Naive B cell (primary cell): ENCODE measurements at regions not wholly inside any gene's neighbourhood (a gene's known extent, or its start where the extent isn't known, plus 50 kb on each side); places are given as distances from the start of the nearest gene placed in this dataset.

ENCODE experiments used
- ATAC-seq, 2 donors: fragments of 150-1000 bp; cut with Tn5 transposase; 2 replicates each; pipeline ENCODE4 v1.10.0; 2021; ENCODE audit warnings: low read depth in 2 of 2, mild to moderate bottlenecking in 2 of 2, moderate library complexity in 2 of 2
- DNase-seq: peaks from one replicate; pipeline ENCODE4 v3.0.0; 2022
- H3K27ac Mint-ChIP-seq, 6 donors: one replicate each; pipeline ENCODE4 v1.8.0; 2020 to 2022; ENCODE audit warnings: mild to moderate bottlenecking in 6 of 6, mixed read lengths in 6 of 6, moderate library complexity in 5 of 6, inconsistent platforms in 2 of 6
- H3K27me3 Mint-ChIP-seq, 3 donors: one replicate each; pipeline ENCODE4 v1.8.0; 2021 to 2022; ENCODE audit warnings: mixed read lengths in 3 of 3, mild to moderate bottlenecking in 1 of 3
- H3K36me3 Mint-ChIP-seq, 2 donors: one replicate each; pipeline ENCODE4 v1.8.0; 2020 to 2022; ENCODE audit warnings: mixed read lengths in 2 of 2, inconsistent platforms in 1 of 2, mild to moderate bottlenecking in 1 of 2
- H3K4me1 Mint-ChIP-seq, 3 donors: one replicate each; pipeline ENCODE4 v1.8.0; 2020 to 2022; ENCODE audit warnings: mixed read lengths in 3 of 3, inconsistent platforms in 1 of 3, mild to moderate bottlenecking in 1 of 3, moderate library complexity in 1 of 3
- H3K4me3 Mint-ChIP-seq, 8 donors: one replicate each; pipeline ENCODE4 v1.8.0; 2020 to 2022; ENCODE audit warnings: mild to moderate bottlenecking in 8 of 8, mixed read lengths in 8 of 8, moderate library complexity in 8 of 8, inconsistent platforms in 2 of 8
- H3K9me3 Mint-ChIP-seq, 7 donors: one replicate each; pipeline ENCODE4 v1.8.0; 2020 to 2022; ENCODE audit warnings: mixed read lengths in 7 of 7, mild to moderate bottlenecking in 5 of 7, inconsistent platforms in 2 of 7, moderate library complexity in 1 of 7

- DNase-seq (no peak), ATAC-seq (no peak)
- Mint-ChIP-seq H3K4me3 (no peak overlapping the region), H3K4me1 (no peaks in the 10 kb centered on the region), H3K27me3 (no peaks in the 10 kb centered on the region), H3K36me3 (no peaks in the 10 kb centered on the region), H3K27ac (no peak overlapping the region), H3K9me3 (peaks cover 0 to 9% (median 5%) of the 10 kb centered on the region in 7 donors)
Measured at GRCh38 chr11:92138296-92138695, 86.3 kb upstream of the FAT3 start.

DNA sequence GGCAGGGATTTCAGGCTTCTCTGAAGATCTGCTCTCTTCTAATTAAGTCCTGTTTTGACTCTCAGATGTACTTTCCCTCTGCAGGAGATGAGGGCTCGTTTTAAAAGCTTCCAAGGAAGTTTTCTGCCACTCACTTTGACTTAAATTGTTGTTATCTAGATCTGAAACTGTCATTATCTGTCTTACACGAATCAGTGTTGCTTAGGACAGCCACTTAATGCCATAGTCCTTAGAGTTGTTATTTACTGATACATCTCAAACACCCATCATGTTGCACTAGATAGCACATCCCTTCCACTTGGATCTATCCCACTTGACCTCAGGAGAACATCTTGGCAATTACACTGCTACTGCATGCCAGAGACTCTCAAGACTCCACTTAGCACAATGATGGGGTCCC, 86.9 kb upstream of the FAT3 start:
- no peaks in the 10 kb centered on the region for H3K27me3 Mint-ChIP-seq
- H3K4me1 Mint-ChIP-seq = no peaks in the 10 kb centered on the region
- H3K4me3 Mint-ChIP-seq = no peak overlapping the region
- DNase-seq (no peak), ATAC-seq (no peak)
- no peak overlapping the region for H3K27ac Mint-ChIP-seq
- H3K36me3 Mint-ChIP-seq = no peaks in the 10 kb centered on the region
- peaks cover 0 to 8% (median 5%) of the 10 kb centered on the region in 7 donors for H3K9me3 Mint-ChIP-seq

DNA sequence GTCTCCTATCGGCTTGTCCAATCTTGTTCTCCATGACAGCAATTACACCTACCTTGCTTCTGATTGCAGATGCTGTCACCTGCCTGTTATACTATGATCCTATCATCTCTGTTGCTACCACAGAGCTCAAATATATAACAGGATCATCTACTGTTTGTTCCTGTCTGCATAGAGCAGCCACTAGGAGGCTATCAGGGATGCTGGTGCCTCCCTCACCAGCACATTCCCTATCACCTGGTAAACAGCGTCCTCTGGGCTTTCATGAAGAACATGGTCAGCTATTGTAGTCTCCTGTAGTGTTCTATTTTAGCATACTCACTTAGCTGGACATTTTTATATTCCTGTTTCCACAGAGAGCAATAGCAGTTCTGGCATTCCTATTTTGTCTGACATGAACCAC, 87.8 kb upstream of the FAT3 start:
- no peak overlapping the region for H3K27ac Mint-ChIP-seq
- H3K9me3 Mint-ChIP-seq = peaks cover 0 to 10% (median 5%) of the 10 kb centered on the region in 7 donors
- no peaks in the 10 kb centered on the region for H3K27me3 Mint-ChIP-seq
- no peaks in the 10 kb centered on the region for H3K4me1 Mint-ChIP-seq
- no peak for DNase-seq
- H3K36me3 Mint-ChIP-seq = no peaks in the 10 kb centered on the region
- ATAC-seq = no peak
- H3K4me3 Mint-ChIP-seq = no peak overlapping the region

GRCh38 chr11:92131289-92131865, 93.2 kb upstream of the FAT3 start:
- DNase-seq (no peak), ATAC-seq (no peak)
- Mint-ChIP-seq H3K9me3 (peaks cover 0 to 10% (median 8%) of the 10 kb centered on the region in 7 donors), H3K4me1 (no peaks in the 10 kb centered on the region), H3K27me3 (no peaks in the 10 kb centered on the region), H3K36me3 (no peaks in the 10 kb centered on the region), H3K4me3 (no peak overlapping the region), H3K27ac (no peak overlapping the region)

DNA sequence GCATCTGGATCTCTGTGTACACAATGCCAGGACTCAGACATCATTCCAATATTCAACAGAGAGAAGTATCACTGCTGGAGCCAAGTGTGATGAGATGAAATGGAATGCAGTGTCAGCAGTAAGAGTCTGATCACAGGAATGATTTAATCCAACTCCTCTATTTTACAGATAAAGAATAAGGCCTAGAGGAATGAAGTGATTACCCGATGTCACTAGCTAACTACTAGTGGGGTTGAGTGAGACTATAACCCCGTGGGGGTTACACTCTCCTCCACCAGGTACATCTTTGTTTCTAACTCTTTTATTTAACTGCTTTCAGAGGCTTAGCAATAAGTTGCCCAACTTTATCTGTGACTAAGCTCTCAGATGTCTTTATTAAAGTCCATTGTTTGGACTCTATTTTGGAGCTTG, 94.2 kb upstream of the FAT3 start:
- no peak overlapping the region for H3K4me3 Mint-ChIP-seq
- no peak overlapping the region for H3K27ac Mint-ChIP-seq
- no peaks in the 10 kb centered on the region for H3K4me1 Mint-ChIP-seq
- no peak for ATAC-seq
- H3K27me3 Mint-ChIP-seq = no peaks in the 10 kb centered on the region
- no peaks in the 10 kb centered on the region for H3K36me3 Mint-ChIP-seq
- no peak for DNase-seq
- peaks cover 0 to 10% (median 8%) of the 10 kb centered on the region in 7 donors for H3K9me3 Mint-ChIP-seq

DNA sequence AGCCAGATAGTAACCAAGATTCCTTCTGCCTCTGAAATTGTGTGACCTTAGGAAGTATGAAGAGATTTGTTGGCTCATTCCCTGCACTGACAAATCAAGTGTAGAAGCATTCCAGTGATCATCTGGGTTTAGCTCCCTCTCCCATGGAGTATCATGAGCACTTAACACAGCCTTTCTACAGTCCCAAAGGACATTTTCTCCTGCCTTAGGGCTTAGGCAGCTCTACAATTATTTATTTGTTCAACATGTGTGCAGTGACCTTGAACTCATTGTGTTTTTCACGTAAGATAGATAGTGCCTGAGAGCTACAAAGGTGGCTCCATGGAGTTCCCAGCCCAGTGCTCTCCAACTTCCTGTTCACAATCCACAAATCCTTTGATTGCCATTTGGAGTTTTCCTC, 94.8 kb upstream of the FAT3 start:
- Mint-ChIP-seq H3K27ac (no peak overlapping the region), H3K27me3 (no peaks in the 10 kb centered on the region)
- no peak for DNase-seq

GRCh38 chr11:92128026-92128425, 96.6 kb upstream of the FAT3 start:
- no peaks in the 10 kb centered on the region for H3K36me3 Mint-ChIP-seq

More for the DNA sequence above, 94.8 kb upstream of the FAT3 start:
- Mint-ChIP-seq H3K4me3 (no peak overlapping the region), H3K36me3 (no peaks in the 10 kb centered on the region), H3K4me1 (no peaks in the 10 kb centered on the region), H3K9me3 (peaks cover 0 to 13% (median 8%) of the 10 kb centered on the region in 7 donors)
- ATAC-seq = no peak

GRCh38 chr11:92125321-92125720, 99.3 kb upstream of the FAT3 start:
- H3K27ac Mint-ChIP-seq = no peak overlapping the region
- no peak overlapping the region for H3K4me3 Mint-ChIP-seq
- DNase-seq (no peak), ATAC-seq (no peak)
- peaks cover 0 to 7% (median 4%) of the 10 kb centered on the region in 7 donors for H3K9me3 Mint-ChIP-seq
- H3K27me3 Mint-ChIP-seq = no peaks in the 10 kb centered on the region
- H3K4me1 Mint-ChIP-seq = no peaks in the 10 kb centered on the region
- H3K36me3 Mint-ChIP-seq = no peaks in the 10 kb centered on the region

More at GRCh38 chr11:92128026-92128425, 96.6 kb upstream of the FAT3 start:
- Mint-ChIP-seq H3K27me3 (no peaks in the 10 kb centered on the region), H3K4me3 (no peak overlapping the region), H3K27ac (no peak overlapping the region), H3K9me3 (peaks cover 0 to 10% (median 4%) of the 10 kb centered on the region in 7 donors), H3K4me1 (no peaks in the 10 kb centered on the region)
- ATAC-seq = no peak
- no peak for DNase-seq

DNA sequence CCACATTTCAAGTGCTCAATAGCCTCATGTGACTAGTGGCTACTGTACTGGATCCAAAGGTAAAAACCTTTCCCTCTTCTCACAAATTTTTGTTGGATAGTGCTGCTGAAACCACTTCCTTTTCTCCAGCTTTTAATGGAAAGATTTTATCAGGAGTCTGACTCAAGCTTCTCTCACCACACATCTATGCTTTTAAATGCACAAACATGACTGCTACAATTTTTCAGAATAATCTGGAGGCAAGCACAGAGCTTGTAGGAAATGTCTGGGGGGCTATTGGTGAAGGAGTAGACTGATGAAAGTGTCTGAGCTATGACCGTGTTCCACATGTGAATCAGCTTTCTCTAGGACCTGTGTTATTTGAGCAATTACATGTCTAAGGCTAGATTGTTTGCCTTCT, 101.1 kb upstream of the FAT3 start:
- Mint-ChIP-seq H3K36me3 (no peaks in the 10 kb centered on the region), H3K27me3 (no peaks in the 10 kb centered on the region), H3K9me3 (peaks cover 0 to 18% (median 9%) of the 10 kb centered on the region in 7 donors), H3K27ac (no peak overlapping the region), H3K4me1 (no peaks in the 10 kb centered on the region), H3K4me3 (no peak overlapping the region)
- no peak for ATAC-seq
- DNase-seq = no peak

DNA sequence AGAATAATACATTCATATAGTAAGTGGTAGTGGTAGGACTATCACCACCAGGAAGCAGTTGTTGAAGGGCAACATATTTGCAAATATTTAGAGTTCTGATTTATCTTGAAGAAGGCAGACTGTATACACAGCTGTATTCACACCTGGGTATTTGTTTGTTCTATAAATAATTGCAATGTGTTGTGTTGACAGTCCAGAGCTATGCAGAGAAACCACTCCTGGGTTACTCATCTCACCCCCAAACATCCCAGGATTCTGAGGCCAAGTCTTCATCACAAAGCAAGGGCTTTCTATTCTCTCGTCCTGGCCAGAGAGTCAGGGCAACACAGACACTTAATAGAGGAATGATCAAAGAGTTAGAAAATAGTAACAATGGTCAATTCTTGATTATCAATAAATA, 102.1 kb upstream of the FAT3 start:
- Mint-ChIP-seq H3K27me3 (no peaks in the 10 kb centered on the region), H3K4me1 (no peaks in the 10 kb centered on the region)
- no peak for DNase-seq

DNA sequence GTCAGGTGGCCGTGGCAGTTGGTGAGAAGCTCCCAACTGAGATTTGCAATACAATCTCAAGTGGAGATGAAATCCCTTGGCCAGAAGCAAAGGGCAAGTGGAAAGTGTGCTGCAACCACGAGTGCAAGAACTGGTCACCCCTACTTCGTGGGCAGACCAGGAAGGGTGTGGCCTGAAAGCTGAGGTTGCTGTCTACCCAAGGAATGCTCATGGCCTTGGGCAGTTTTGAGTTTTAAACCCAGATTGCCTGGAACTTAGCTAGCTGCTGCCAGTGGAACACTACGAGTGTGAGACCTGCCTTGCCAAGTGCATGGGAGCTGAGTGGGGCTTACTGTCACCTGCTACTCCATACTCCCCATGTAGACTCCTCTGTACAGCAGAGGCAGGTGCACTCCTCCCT, 113.3 kb upstream of the FAT3 start:
- no peak for DNase-seq
- no peak for ATAC-seq
- no peak overlapping the region for H3K4me3 Mint-ChIP-seq
- H3K4me1 Mint-ChIP-seq = no peaks in the 10 kb centered on the region
- H3K36me3 Mint-ChIP-seq = no peaks in the 10 kb centered on the region
- H3K27me3 Mint-ChIP-seq = no peaks in the 10 kb centered on the region
- H3K27ac Mint-ChIP-seq = no peak overlapping the region
- peaks cover 0 to 24% (median 16%) of the 10 kb centered on the region in 7 donors for H3K9me3 Mint-ChIP-seq

More for the DNA sequence above, 102.1 kb upstream of the FAT3 start:
- H3K27ac Mint-ChIP-seq = no peak overlapping the region
- no peak for ATAC-seq
- H3K9me3 Mint-ChIP-seq = peaks cover 0 to 18% (median 9%) of the 10 kb centered on the region in 7 donors
- no peaks in the 10 kb centered on the region for H3K36me3 Mint-ChIP-seq
- H3K4me3 Mint-ChIP-seq = no peak overlapping the region

DNA sequence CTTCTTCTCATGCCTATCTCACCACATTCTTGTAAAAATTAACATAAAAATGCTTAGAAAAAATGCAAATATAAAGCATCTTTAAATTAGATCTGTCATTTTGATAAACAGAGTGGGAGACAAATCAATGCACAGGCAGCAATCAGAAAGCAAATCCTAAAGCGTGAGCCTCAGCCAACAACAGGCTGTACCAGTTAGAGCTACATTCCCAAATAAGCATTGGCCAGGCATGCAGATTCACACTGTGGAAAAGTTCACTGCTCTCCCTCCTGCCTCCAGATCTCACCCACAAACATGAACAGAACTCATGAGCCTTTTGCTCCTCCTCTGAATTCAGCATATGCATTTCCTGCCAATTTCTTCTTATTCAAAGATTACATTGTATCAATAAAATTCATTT, 115.2 kb upstream of the FAT3 start:
- Mint-ChIP-seq H3K27ac (no peak overlapping the region), H3K4me1 (no peaks in the 10 kb centered on the region), H3K4me3 (no peak overlapping the region), H3K27me3 (no peaks in the 10 kb centered on the region), H3K9me3 (peaks cover 0 to 19% (median 13%) of the 10 kb centered on the region in 7 donors), H3K36me3 (no peaks in the 10 kb centered on the region)
- no peak for DNase-seq
- ATAC-seq = no peak

DNA sequence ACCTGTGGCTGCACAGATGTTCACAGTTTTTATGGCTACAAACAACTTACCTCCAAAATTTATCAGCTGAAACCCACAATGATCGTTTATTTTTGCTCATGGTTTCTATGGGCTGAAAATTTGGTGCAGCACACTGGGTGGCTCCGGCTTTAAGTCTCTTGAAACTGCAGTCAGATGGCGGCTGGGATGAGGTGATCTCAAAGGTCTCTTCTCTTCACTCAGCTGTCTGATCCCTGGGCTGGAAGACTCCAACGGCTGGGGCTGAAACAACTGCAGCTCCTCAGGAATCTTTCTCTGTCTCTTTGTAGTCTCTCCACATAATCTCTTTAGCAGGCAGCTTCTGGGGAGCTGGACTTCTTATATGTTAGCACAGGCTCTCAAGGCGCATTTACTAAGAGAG, 117.3 kb upstream of the FAT3 start:
- Mint-ChIP-seq H3K9me3 (peaks cover 0 to 5% (median 0%) of the 10 kb centered on the region in 7 donors), H3K27me3 (no peaks in the 10 kb centered on the region), H3K4me1 (no peaks in the 10 kb centered on the region)

DNA sequence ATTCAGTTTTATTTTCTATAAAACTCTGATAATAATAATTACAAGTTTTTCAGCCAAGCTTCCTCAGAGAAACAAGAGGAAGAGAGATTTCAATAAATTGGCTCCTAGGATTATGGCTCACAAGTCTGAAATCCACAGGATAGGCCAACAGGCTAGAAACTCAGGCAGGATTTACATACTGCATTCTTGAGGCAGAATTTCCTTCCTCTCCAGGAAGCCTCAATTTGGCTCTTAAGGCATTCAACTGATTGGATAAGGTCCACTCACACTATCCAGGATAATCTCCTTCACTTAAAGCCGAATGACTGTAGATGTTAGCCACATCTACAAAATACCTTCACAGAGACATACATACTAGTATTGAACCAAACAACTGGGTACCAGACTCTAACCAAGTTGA, 120.3 kb upstream of the FAT3 start:
- Mint-ChIP-seq H3K27ac (no peak overlapping the region), H3K9me3 (peaks cover 0 to 3% (median 0%) of the 10 kb centered on the region in 7 donors), H3K27me3 (no peaks in the 10 kb centered on the region), H3K4me3 (no peak overlapping the region), H3K4me1 (no peaks in the 10 kb centered on the region), H3K36me3 (no peaks in the 10 kb centered on the region)
- DNase-seq (no peak), ATAC-seq (no peak)

More for the DNA sequence above, 117.3 kb upstream of the FAT3 start:
- Mint-ChIP-seq H3K36me3 (no peaks in the 10 kb centered on the region), H3K4me3 (no peak overlapping the region), H3K27ac (no peak overlapping the region)
- ATAC-seq (no peak), DNase-seq (no peak)

GRCh38 chr11:92101920-92102319, 122.7 kb upstream of the FAT3 start:
- no peak overlapping the region for H3K27ac Mint-ChIP-seq
- H3K4me1 Mint-ChIP-seq = no peaks in the 10 kb centered on the region
- peaks cover 0 to 3% (median 0%) of the 10 kb centered on the region in 7 donors for H3K9me3 Mint-ChIP-seq
- H3K4me3 Mint-ChIP-seq = no peak overlapping the region
- no peaks in the 10 kb centered on the region for H3K27me3 Mint-ChIP-seq
- DNase-seq = no peak
- H3K36me3 Mint-ChIP-seq = no peaks in the 10 kb centered on the region
- no peak for ATAC-seq
